ENCODE measurements at regions not wholly inside any gene's neighbourhood (a gene's known extent, or its start where the extent isn't known, plus 50 kb on each side); places are given as distances from the start of the nearest gene placed in this dataset.

GRCh38 chr3:167938516-167938915, 157.2 kb downstream of the GOLIM4 start:
- Histone ChIP-seq H3K27me3 (no peaks in the 10 kb centered on the region), H3K27ac (no peak overlapping the region), H3K4me3 (no peak overlapping the region), H3K4me1 (peaks cover 0 to 6% (median 0%) of the 10 kb centered on the region in 3 donors), H3K36me3 (no peaks in the 10 kb centered on the region), H3K9me3 (no peaks in the 10 kb centered on the region)
- DNase-seq, result no peak
- intact Hi-C loops (cut with DNase I), result no loop called here
- no peak for TF ChIP-seq CTCF (IDR thresholded peaks at IDR 0.05)

DNA sequence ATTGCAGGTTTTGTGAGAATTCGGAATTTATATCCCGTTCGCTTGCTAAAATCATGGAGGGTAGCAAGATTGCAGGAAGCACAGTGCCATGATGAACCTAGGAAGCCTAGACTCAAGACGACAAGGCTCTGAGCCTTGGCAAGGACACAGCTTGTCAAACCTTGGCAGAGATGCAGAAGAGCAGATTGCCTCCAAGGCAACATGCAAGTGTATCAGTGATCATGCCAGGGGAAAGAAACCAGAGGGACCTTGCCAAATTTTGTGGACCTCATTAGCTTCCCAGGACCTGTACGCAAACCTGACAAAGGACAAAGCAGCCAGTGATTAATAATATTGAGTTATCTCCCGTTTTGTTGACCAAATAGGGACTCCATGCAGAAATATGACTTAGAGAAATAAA, 159.7 kb downstream of the GOLIM4 start:
- peaks cover 0 to 6% (median 0%) of the 10 kb centered on the region in 3 donors for H3K4me1 ChIP-seq
- H3K4me3 ChIP-seq, result no peak overlapping the region
- H3K36me3 ChIP-seq, result no peaks in the 10 kb centered on the region
- no peak for DNase-seq
- no peak overlapping the region for H3K27ac ChIP-seq
- no peaks in the 10 kb centered on the region for H3K27me3 ChIP-seq
- WGBS, 2 donors, result 56 to 58% methylated on average over 6 of the region's 6 CpGs
- intact Hi-C loops (cut with DNase I), result no loop called here
- TF ChIP-seq POLR2A (IDR thresholded peaks at IDR 0.05), result no peak
- no peak for TF ChIP-seq CTCF (IDR thresholded peaks at IDR 0.05)
- H3K9me3 ChIP-seq, result no peaks in the 10 kb centered on the region

DNA sequence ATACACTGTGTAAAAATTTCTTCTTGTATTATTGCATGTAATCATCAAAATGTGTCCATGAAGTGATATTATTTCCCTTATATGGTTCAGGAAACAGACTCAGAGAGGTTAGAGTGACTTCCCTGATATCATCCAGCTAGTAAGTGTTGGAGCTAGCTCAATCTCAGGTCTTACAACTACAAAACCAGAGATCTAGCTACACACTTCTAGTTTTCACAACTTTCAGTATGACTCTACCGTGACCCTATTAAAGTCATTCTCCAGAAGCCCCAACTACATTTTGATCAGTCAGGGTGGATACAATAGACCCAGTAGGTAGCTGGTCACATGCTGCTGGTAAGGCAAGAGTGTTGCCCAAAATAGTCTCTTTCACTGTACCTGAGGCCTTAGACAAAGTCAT, 165.3 kb downstream of the GOLIM4 start:
- intact Hi-C loops (cut with DNase I), result no loop called here
- Histone ChIP-seq H3K27ac (no peak overlapping the region), H3K36me3 (no peaks in the 10 kb centered on the region), H3K27me3 (no peaks in the 10 kb centered on the region), H3K4me1 (no peaks in the 10 kb centered on the region), H3K4me3 (no peak overlapping the region), H3K9me3 (no peaks in the 10 kb centered on the region)
- 80 to 84% methylated on average over 1 of the region's 1 CpG for WGBS, 2 donors
- DNase-seq, result no peak
- TF ChIP-seq POLR2A (IDR thresholded peaks at IDR 0.05) (no peak), CTCF (IDR thresholded peaks at IDR 0.05) (no peak)

- 45 to 53% methylated on average over 3 of the region's 3 CpGs for WGBS, 2 donors
- H3K4me1 ChIP-seq, result no peaks in the 10 kb centered on the region
- H3K27me3 ChIP-seq, result no peaks in the 10 kb centered on the region
- TF ChIP-seq CTCF (IDR thresholded peaks at IDR 0.05), result no peak
- TF ChIP-seq POLR2A (IDR thresholded peaks at IDR 0.05), result no peak
- intact Hi-C loops (cut with DNase I), result no loop called here
- no peaks in the 10 kb centered on the region for H3K9me3 ChIP-seq
- no peak overlapping the region for H3K27ac ChIP-seq
- no peaks in the 10 kb centered on the region for H3K36me3 ChIP-seq
- DNase-seq, result no peak
- no peak overlapping the region for H3K4me3 ChIP-seq
Observed at GRCh38 chr3:167929968-167930367, 165.8 kb downstream of the GOLIM4 start.

- no peak overlapping the region for H3K27ac ChIP-seq
- WGBS, 2 donors, result 73 to 91% methylated on average over 4 of the region's 4 CpGs
- H3K4me3 ChIP-seq, result no peak overlapping the region
- TF ChIP-seq POLR2A (IDR thresholded peaks at IDR 0.05) (no peak), CTCF (IDR thresholded peaks at IDR 0.05) (no peak)
- DNase-seq, result no peak
- no peaks in the 10 kb centered on the region for H3K4me1 ChIP-seq
- no peaks in the 10 kb centered on the region for H3K36me3 ChIP-seq
- intact Hi-C loops (cut with DNase I), result no loop called here
- no peaks in the 10 kb centered on the region for H3K27me3 ChIP-seq
- H3K9me3 ChIP-seq, result no peaks in the 10 kb centered on the region
Observed at GRCh38 chr3:167928381-167928780, 167.3 kb downstream of the GOLIM4 start.
